Esophagus squamous epithelium (tissue), 5 donors: ENCODE measurements at regions not wholly inside any gene's neighbourhood (a gene's known extent, or its start where the extent isn't known, plus 50 kb on each side); places are given as distances from the start of the nearest gene placed in this dataset.

ENCODE experiments used
- DNase-seq: peaks from one replicate; lab custom pipeline; 2025; lab: John Stamatoyannopoulos, UW
- H3K27ac ChIP-seq, 4 donors: fragments of 200-600 bp; sonication (generic); one replicate each; pipeline ENCODE4 v1.5.1; 2016 to 2019; ENCODE audit warnings: mild to moderate bottlenecking in 1 of 4
- H3K27me3 ChIP-seq, 4 donors: fragments of 200-600 bp; sonication (generic); 1 replicate in 3 of 4; 2 replicates in 1 of 4; pipeline versions ENCODE4 v1.5.1 to v1.6.0; 2017 to 2021; ENCODE audit warnings: antibody characterized with exemption in 1 of 4
- H3K36me3 ChIP-seq, 3 donors: fragments of 200-600 bp; sonication (generic); one replicate each; pipeline ENCODE4 v1.5.1; 2016 to 2019
- H3K4me1 ChIP-seq, 3 donors: fragments of 200-600 bp; sonication (generic); one replicate each; pipeline ENCODE4 v1.5.1; 2017 to 2019
- H3K4me3 ChIP-seq, 4 donors: fragments of 200-600 bp; sonication (generic); 1 replicate in 3 of 4; 2 replicates in 1 of 4; pipeline ENCODE4 v1.5.1; 2016 to 2019; ENCODE audit warnings: mild to moderate bottlenecking in 2 of 4, moderate library complexity in 1 of 4
- H3K9me3 ChIP-seq, 3 donors: fragments of 200-600 bp; sonication (generic); one replicate each; pipeline ENCODE4 v1.5.1; 2016 to 2019
- CTCF ChIP-seq, 6 experiments: fragments of 450-650 bp in 4 of 6; fragments of 200-600 bp in 2 of 6; sonication (generic) in 2 of 6; IDR thresholded peaks; one replicate each; pipeline ENCODE4 v1.5.1; 2016 to 2019; ENCODE audit warnings: antibody characterized with exemption in 6 of 6, mild to moderate bottlenecking in 4 of 6, moderate library complexity in 4 of 6
- POLR2A ChIP-seq, 4 donors: fragments of 450-650 bp; IDR thresholded peaks; one replicate each; pipeline ENCODE4 v1.6.1; 2017; ENCODE audit warnings: antibody characterized with exemption in 4 of 4, mild to moderate bottlenecking in 4 of 4, moderate library complexity in 3 of 4
- WGBS, 2 donors: methylation state at CpG; one replicate each; pipeline ENCODE4 v1.1.5; 2018; 5-methylcytosine and 5-hydroxymethylcytosine counted together
- intact Hi-C: fragments of 100-400 bp; cut with DNase I; formaldehyde crosslinking; loops from one replicate; pipeline ENCODE4 v1.15.0; 2022
- donor health status: DM: yes; HTN: yes; CAD: no.

DNA sequence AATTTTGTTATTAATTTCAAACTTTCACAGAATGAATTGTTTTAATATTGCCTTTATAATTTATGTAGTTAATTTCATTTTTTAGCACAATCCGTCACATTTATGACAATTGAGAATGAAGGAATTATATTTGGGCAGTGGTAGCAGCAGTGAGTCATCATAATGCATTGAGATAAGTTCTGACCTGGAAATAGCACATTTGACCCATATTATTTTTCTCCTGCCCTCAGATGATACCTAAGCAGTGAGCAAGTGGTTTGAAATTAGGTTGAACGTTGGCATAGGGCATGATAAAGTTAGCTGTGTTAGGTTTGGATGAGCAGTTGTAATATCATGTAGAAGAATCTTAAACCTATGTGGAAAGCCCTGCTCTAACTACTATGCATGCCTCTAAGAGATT lies 1431.3 kb upstream of the CDH8 start:
- no peak for TF ChIP-seq CTCF (IDR thresholded peaks at IDR 0.05)
- TF ChIP-seq POLR2A (IDR thresholded peaks at IDR 0.05): no peak
- Histone ChIP-seq H3K4me3 (no peak overlapping the region), H3K4me1 (no peaks in the 10 kb centered on the region), H3K27me3 (no peaks in the 10 kb centered on the region), H3K36me3 (no peaks in the 10 kb centered on the region), H3K9me3 (no peaks in the 10 kb centered on the region), H3K27ac (no peak overlapping the region)
- DNase-seq: no peak
- intact Hi-C loops: no loop called here
- WGBS, 2 donors: 48 to 51% methylated on average over 2 of the region's 2 CpGs

DNA sequence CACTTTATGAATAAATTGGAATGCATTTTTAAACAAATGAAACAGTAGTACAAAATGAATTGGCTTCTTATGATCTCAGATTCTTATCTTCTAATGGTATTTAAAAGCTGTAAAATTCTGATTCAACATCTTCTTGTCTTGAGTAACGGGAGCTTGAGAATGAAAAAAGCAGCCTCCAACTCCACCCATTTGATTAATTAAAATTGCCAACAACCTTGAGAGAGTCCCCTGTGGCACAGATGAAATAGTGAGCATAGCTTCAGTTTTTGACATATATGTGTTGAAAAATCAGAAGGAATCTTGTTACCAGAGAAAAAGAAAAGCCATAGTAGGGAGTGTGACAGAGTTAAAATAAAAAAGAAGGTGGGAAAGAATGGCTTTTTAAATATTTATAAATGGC lies 1426.1 kb upstream of the CDH8 start:
- no peaks in the 10 kb centered on the region for H3K27me3 ChIP-seq
- 71 to 82% methylated on average over 1 of the region's 1 CpG for WGBS, 2 donors
- no peak overlapping the region for H3K4me3 ChIP-seq
- DNase-seq: no peak
- no peak for TF ChIP-seq POLR2A (IDR thresholded peaks at IDR 0.05)
- no peak for TF ChIP-seq CTCF (IDR thresholded peaks at IDR 0.05)
- no peak overlapping the region for H3K27ac ChIP-seq
- intact Hi-C loops: no loop called here
- no peaks in the 10 kb centered on the region for H3K4me1 ChIP-seq
- no peaks in the 10 kb centered on the region for H3K9me3 ChIP-seq
- no peaks in the 10 kb centered on the region for H3K36me3 ChIP-seq

DNA sequence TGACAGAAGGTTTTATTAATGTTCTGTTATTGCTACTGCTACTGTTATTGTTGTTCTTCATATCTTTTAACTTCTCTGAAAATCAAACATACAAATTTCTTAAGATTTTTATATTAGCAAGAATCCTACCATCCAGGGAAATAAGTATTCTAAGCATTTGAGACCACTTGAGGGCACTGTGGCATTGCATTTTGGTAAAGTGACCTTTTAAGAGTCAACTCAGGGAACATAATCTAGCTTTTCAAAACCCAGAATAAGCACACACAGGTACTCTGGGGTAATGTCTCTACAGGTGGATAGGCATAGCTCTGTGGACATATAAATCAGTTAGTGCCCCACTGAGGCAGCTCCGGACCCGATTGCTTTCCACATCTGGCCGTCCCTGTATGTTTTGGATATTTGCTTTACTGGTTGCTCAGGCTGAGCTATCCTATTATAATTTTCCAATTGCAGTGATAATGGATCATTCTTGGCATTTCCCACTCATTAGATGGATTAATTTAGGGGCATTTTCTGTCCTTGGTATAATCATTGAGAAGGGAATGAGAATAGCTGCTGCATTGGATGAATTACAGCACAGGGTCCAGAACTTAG lies 1425.1 kb upstream of the CDH8 start:
- Histone ChIP-seq H3K4me1 (no peaks in the 10 kb centered on the region), H3K27me3 (no peaks in the 10 kb centered on the region), H3K9me3 (no peaks in the 10 kb centered on the region), H3K36me3 (no peaks in the 10 kb centered on the region), H3K4me3 (no peak overlapping the region), H3K27ac (no peak overlapping the region)
- intact Hi-C loops: no loop called here
- no peak for DNase-seq
- 59 to 68% methylated on average over 3 of the region's 3 CpGs for WGBS, 2 donors
- no peak for TF ChIP-seq POLR2A (IDR thresholded peaks at IDR 0.05)
- TF ChIP-seq CTCF (IDR thresholded peaks at IDR 0.05): peak in 5 of 6 experiments; percentile 14 to 57 (median 34)

GRCh38 chr16:63458846-63459245 lies 1422.6 kb upstream of the CDH8 start:
- DNase-seq: no peak
- no peak overlapping the region for H3K27ac ChIP-seq
- H3K4me1 ChIP-seq: no peaks in the 10 kb centered on the region
- no peaks in the 10 kb centered on the region for H3K36me3 ChIP-seq
- no peak overlapping the region for H3K4me3 ChIP-seq
- no peaks in the 10 kb centered on the region for H3K27me3 ChIP-seq
- no peak for TF ChIP-seq POLR2A (IDR thresholded peaks at IDR 0.05)
- no peak for TF ChIP-seq CTCF (IDR thresholded peaks at IDR 0.05)
- H3K9me3 ChIP-seq: no peaks in the 10 kb centered on the region
- whole genome bisulfite sequencing, 2 donors: 79 to 85% methylated on average over 5 of the region's 5 CpGs
- intact Hi-C loops: no loop called here

DNA sequence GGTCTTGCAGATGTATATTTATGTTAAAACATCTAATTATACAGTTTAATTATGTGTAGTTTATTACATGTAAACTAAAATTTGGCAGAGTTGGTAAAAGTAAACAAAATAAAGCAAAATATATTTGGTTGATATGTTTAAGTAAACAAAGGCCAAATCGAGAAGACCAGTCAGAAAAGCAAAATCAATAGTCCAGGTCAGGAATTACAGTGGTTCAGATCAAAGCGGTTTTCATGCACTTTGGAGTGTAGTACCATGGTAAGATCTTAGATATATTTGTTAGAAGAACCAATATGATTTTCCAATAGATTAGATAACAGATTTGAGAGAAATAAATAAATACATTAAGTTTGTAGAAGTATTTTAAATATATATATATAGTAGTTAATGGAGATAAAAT lies 1421.6 kb upstream of the CDH8 start:
- Histone ChIP-seq H3K4me1 (no peaks in the 10 kb centered on the region), H3K27me3 (no peaks in the 10 kb centered on the region), H3K27ac (no peak overlapping the region), H3K9me3 (no peaks in the 10 kb centered on the region), H3K4me3 (no peak overlapping the region), H3K36me3 (no peaks in the 10 kb centered on the region)
- WGBS, 2 donors: 54 to 60% methylated on average over 2 of the region's 2 CpGs
- DNase-seq: no peak
- intact Hi-C loops: no loop called here
- TF ChIP-seq POLR2A (IDR thresholded peaks at IDR 0.05): no peak
- TF ChIP-seq CTCF (IDR thresholded peaks at IDR 0.05): no peak
